Testis (tissue), 2 donors: ENCODE measurements at regions not wholly inside any gene's neighbourhood (a gene's known extent, or its start where the extent isn't known, plus 50 kb on each side); places are given as distances from the start of the nearest gene placed in this dataset.

Source experiments
- DNase-seq: peaks from one replicate; pipeline ENCODE4 v3.0.0-alpha.2; 2019
- H3K27ac ChIP-seq, 2 donors: fragments of 200-600 bp; sonication (generic); one replicate each; pipeline ENCODE4 v1.5.1; 2019
- H3K27me3 ChIP-seq: fragments of 200-600 bp; sonication (generic); one replicate; pipeline ENCODE4 v1.5.1; 2019
- H3K36me3 ChIP-seq: fragments of 200-600 bp; sonication (generic); one replicate; pipeline ENCODE4 v1.5.1; 2017; ENCODE audit warnings: low read depth; ENCODE audit errors: missing control alignments
- H3K4me1 ChIP-seq: fragments of 200-600 bp; sonication (generic); one replicate; pipeline ENCODE4 v1.5.1; 2019
- H3K4me3 ChIP-seq, 2 donors: fragments of 200-600 bp; sonication (generic); one replicate each; pipeline ENCODE4 v1.5.1; 2017 to 2019
- H3K9me3 ChIP-seq: fragments of 200-600 bp; sonication (generic); one replicate; pipeline ENCODE4 v1.5.1; 2017
- POLR2A ChIP-seq: fragments of 450-650 bp; IDR thresholded peaks from one replicate; pipeline ENCODE4 v1.6.1; 2017; ENCODE audit warnings: antibody characterized with exemption, mild to moderate bottlenecking, moderate library complexity
- WGBS, 2 donors: methylation state at CpG; one replicate each; pipeline ENCODE4 v1.1.5; 2018; 5-methylcytosine and 5-hydroxymethylcytosine counted together
- intact Hi-C: fragments of 100-400 bp; cut with DNase I; formaldehyde crosslinking; loops from one replicate; pipeline ENCODE4 v1.15.1; 2023; ENCODE audit warnings: low total_unique reads
- TF ChIP-seq, protein P1 (sequence below), 3 experiments: fragments of 450-650 bp in 2 of 3; fragments of 200-600 bp in 1 of 3; sonication (generic) in 1 of 3; IDR thresholded peaks; one replicate each; pipeline ENCODE4 v1.5.1; 2016 to 2019; ENCODE audit warnings: antibody characterized with exemption in 3 of 3, mild to moderate bottlenecking in 2 of 3, moderate library complexity in 1 of 3

DNA sequence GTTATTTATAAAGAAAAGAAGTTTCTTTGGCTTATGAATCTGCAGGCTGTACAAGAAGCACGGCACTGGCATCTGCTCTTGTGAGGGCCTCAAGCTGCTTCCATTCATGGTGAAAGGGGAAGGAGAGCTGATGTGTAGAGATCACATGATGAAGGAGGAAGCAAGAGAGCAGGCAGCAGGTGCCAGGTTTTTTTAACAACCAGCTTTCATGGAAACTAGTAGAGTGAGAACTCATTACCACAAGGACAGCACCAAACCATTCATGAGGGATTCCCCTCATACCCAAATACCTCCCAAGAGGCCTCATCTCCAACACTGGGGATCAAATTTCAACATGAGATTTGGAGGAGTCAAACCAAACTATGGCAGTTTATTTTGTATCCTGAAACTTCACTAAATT is 85.8 kb upstream of the CAMK1G start:
- Histone ChIP-seq H3K36me3 (no peaks in the 10 kb centered on the region), H3K4me1 (no peaks in the 10 kb centered on the region), H3K9me3 (no peaks in the 10 kb centered on the region), H3K4me3 (no peak overlapping the region), H3K27me3 (no peaks in the 10 kb centered on the region), H3K27ac (no peak overlapping the region)
- DNase-seq, result no peak
- TF ChIP-seq POLR2A, result no peak
- TF ChIP-seq, protein P1, sequence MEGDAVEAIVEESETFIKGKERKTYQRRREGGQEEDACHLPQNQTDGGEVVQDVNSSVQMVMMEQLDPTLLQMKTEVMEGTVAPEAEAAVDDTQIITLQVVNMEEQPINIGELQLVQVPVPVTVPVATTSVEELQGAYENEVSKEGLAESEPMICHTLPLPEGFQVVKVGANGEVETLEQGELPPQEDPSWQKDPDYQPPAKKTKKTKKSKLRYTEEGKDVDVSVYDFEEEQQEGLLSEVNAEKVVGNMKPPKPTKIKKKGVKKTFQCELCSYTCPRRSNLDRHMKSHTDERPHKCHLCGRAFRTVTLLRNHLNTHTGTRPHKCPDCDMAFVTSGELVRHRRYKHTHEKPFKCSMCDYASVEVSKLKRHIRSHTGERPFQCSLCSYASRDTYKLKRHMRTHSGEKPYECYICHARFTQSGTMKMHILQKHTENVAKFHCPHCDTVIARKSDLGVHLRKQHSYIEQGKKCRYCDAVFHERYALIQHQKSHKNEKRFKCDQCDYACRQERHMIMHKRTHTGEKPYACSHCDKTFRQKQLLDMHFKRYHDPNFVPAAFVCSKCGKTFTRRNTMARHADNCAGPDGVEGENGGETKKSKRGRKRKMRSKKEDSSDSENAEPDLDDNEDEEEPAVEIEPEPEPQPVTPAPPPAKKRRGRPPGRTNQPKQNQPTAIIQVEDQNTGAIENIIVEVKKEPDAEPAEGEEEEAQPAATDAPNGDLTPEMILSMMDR (IDR thresholded peaks at IDR 0.05), result no peak
- intact Hi-C loops, result no loop called here
- WGBS, 2 donors, result 74 to 82% methylated on average over 1 of the region's 1 CpG

DNA sequence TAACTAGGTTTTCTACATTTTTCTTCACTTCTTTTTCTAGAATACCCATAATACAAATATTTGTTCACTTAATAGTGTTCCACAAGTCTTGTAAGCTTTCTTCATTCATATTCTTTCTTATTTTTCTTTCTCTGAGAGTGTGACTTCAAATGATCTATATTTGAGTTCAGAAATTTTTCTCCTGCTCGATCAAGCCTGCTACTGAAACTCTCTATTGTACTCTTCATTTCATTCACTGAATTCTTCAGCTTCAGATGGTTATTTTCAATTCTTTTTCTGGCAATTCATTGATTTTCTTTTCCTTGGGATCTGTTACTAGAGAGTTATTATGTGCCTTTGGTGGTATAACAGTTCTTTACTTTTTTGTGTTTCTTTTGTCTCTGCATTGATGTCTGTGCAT is 82.5 kb upstream of the CAMK1G start:
- Histone ChIP-seq H3K4me3 (no peak overlapping the region), H3K36me3 (no peaks in the 10 kb centered on the region), H3K27ac (no peak overlapping the region), H3K27me3 (no peaks in the 10 kb centered on the region), H3K9me3 (no peaks in the 10 kb centered on the region), H3K4me1 (no peaks in the 10 kb centered on the region)
- TF ChIP-seq POLR2A, result no peak
- TF ChIP-seq, protein P1 (IDR thresholded peaks at IDR 0.05), result no peak
- 80 to 93% methylated on average over 1 of the region's 1 CpG for WGBS, 2 donors
- intact Hi-C loops, result no loop called here
- no peak for DNase-seq

DNA sequence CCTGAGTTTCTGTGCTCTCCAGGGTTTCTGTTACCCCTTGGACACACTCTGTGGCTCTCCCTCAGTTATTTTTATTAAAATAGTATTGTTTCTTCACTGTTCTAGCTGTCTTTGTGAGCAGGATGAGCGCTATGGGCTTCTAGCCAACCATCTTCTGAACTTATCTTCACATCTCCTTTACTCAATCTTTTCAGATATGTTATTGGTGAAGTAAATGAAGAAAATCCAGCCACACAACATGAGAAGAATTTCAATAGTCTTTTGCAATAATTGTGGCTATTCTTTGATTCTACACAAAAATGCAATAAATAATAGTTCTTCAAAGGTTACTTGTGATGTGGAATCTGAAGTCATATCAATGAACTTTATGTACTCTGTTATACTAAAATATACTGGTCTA is 80.3 kb upstream of the CAMK1G start:
- H3K36me3 ChIP-seq, result no peaks in the 10 kb centered on the region
- WGBS, 2 donors, result 94 to 97% methylated on average over 1 of the region's 1 CpG
- no peak for DNase-seq
- H3K4me1 ChIP-seq, result no peaks in the 10 kb centered on the region
- H3K27ac ChIP-seq, result no peak overlapping the region
- no peaks in the 10 kb centered on the region for H3K9me3 ChIP-seq
- H3K27me3 ChIP-seq, result no peaks in the 10 kb centered on the region
- no peak overlapping the region for H3K4me3 ChIP-seq
- intact Hi-C loops, result no loop called here
- TF ChIP-seq, protein P1 (IDR thresholded peaks at IDR 0.05), result no peak
- no peak for TF ChIP-seq POLR2A

DNA sequence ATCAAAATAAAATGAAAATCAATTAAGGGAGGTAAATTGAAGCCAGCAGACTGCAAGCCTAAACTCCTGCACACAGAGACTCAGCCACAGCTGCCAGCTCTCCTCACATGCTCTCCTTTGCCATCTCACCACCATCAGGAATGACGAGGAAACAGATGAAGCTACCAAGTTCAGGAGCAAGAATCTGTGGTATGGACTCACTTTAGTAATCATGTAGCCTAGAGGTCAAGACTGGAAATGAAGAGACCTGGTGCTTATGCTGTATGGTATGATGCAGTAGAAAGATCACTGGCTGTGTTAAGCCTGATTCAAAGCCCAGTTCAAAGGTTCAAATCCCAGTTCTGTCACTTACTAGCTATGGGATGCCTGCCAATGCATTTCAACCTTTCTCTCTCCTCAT is 78.9 kb upstream of the CAMK1G start:
- H3K4me1 ChIP-seq, result no peaks in the 10 kb centered on the region
- TF ChIP-seq, protein P1 (IDR thresholded peaks at IDR 0.05), result no peak
- H3K27ac ChIP-seq, result no peak overlapping the region
- DNase-seq, result no peak
- no peaks in the 10 kb centered on the region for H3K9me3 ChIP-seq
- 78 to 93% methylated on average over 1 of the region's 1 CpG for WGBS, 2 donors
- intact Hi-C loops, result no loop called here
- H3K36me3 ChIP-seq, result no peaks in the 10 kb centered on the region
- H3K27me3 ChIP-seq, result no peaks in the 10 kb centered on the region
- no peak overlapping the region for H3K4me3 ChIP-seq

DNA sequence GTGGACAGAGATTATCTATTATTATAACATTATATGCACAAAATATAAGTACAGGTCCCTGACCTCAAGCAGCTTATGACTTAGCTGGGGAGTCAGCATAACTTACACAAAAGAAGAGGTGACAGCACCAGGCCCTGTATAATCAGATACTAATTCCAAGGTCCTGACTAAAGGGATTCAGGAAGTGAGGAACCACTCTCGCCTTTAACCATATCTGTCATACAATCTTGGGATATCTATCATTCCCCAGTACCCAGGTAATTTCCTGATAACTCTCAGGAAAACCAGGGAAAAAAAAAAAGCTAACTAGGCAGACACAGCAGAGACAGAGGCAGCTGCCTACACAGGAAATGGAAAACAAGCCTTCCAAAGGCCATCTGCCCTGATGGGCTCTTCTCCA is 78.5 kb upstream of the CAMK1G start:
- intact Hi-C loops, result no loop called here
- no peaks in the 10 kb centered on the region for H3K36me3 ChIP-seq
- no peak overlapping the region for H3K4me3 ChIP-seq
- no peaks in the 10 kb centered on the region for H3K9me3 ChIP-seq
- no peak overlapping the region for H3K27ac ChIP-seq
- no peaks in the 10 kb centered on the region for H3K4me1 ChIP-seq
- no peak for DNase-seq
- 93 to 95% methylated on average over 1 of the region's 1 CpG for WGBS, 2 donors
- no peaks in the 10 kb centered on the region for H3K27me3 ChIP-seq
- TF ChIP-seq POLR2A, result no peak
- TF ChIP-seq, protein P1 (IDR thresholded peaks at IDR 0.05), result no peak
